ENCODE measurements at regions not wholly inside any gene's neighbourhood (a gene's known extent, or its start where the extent isn't known, plus 50 kb on each side); places are given as distances from the start of the nearest gene placed in this dataset.
"Not testable (repeated sequence)": the region's sequence is repeated elsewhere in the genome, so short reads cannot be mapped to it uniquely, and the experiment has no call there.

DNA sequence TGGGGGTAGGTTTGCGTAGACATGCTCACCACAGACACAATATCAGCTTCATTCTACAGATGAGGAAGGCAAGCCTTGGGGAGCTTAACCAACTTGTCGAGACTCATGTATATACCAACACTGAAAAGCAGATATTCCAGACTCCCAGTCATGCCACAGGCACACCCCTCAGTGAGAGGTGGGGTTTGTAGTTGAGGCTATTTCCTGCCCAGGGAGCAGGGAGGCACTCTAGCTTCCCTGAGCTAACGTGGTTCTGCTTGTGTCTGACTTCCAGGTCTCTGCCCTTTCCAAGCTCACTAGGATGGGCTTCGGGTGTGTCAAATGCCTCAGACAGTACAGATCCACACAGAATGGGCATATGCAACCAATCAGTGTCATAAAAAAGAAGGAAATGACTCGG, 122.3 kb upstream of the RUNX1 start:
- DNase-seq, result no peak

DNA sequence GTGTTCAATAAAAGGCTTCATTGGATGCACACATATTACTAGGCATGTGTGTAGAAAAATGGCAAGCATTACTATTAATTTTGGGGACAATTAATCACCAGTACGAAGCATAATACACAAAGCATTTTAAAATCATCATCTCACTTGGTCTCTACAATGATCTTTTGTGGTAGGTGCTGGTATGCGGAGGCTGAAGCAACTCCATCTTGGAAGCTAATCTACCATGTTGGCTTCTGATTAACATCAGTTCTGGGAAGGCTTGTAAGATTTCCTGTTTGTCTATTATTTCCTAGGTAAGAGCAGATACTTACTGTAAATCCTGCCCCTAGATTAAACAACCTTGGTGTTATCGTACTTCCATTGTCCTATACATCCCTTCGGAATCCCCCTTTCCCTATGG, 121.7 kb upstream of the RUNX1 start:
- DNase-seq, result no peak

DNA sequence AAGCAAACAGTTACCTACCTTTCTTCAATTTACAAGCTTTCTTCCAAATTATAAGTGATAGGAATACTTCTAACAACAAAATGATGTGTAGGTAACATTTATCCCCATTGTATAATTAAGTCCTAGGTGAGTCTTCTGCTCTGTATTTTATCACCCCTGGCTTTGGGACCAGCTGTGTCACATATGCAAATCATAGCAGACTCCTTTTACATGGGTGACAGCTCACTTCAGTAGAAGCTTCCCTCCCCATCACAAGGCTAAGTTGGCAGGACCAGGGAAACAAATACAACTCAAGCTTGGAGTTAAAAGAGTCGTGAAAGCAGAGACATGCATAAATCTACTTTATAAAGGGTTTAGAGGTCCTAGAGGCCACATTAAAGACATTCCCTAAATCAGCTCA, 121.1 kb upstream of the RUNX1 start:
- no peak for DNase-seq

DNA sequence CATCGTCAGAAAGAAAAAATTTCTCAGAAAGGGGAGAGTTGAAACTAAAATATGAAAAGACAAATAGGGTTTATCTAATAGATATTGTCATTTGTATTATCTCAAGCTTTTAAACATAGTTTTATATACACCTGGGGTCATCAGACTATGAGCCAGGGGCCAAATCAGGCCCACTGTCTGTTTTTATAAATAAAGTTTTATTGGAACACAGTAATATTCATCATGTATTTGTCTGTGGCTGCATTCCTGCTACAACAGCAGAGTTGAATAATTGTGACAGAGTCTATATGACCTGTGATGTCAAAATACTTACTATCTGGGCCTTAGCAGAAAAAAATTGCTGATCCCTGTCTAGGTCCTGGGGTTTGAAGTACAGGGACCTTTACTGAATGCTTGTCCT, 120.5 kb upstream of the RUNX1 start:
- DNase-seq, result no peak

DNA sequence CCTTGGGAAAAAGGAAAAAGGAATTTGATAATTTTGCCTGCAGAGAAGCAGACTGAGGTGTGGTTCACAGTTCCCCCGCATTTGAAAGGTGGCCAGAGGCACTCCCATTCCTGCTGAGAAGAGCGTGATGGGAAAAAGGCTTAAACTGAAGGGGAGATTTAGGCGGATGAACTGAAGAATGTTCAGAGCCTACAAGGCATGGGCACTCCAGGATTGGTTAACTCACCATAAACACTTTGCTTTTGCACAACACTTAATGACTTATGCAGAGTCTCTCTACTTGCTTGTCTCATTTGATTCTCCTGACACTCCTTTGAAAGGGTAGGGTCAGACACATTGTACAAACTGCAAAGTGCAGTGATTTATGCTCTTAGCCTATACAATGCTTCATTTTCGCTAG, 119.6 kb upstream of the RUNX1 start:
- DNase-seq, result no peak

DNA sequence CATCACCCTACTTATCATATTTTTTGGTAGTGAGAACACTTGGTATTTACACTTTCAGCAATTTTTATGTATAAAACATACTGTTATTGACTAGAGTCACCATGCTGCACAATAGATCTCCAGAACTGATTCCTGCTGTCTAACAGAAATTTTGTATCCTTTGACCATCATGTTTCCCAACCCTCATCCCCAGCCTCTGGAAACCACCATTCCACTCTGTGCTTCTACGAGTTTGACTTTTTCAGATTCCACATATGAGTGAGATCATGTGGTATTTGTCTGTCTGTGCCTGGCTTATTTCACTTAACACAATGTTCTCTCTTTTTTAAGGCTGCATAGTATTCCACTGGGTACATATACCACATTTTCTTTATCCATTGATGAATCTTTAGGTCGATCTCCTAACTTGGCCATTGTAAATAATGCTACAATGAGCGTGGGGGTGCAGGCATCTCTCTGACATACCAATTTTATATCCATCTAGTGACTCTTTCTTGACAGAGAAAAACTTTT, 115.9 kb upstream of the RUNX1 start:
- no peak for DNase-seq

DNA sequence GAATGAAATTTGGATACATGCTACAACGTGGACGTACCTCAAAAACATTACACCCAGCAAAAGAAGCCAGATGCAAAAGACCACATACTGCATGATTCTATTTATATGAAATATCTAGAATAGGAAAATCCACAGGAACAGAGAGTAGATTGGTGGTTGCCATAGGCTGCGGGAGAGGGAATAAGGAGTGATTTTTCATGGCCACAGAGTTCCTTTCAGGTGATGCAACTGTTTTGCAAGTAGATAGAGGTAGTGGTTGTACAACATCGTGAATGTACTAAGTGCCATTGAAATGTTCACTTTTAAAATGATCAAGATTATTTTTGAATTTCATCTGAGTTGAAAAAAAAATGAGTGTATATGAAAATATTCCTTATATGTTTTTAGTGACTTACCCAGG, 115.3 kb upstream of the RUNX1 start:
- no peak for DNase-seq

DNA sequence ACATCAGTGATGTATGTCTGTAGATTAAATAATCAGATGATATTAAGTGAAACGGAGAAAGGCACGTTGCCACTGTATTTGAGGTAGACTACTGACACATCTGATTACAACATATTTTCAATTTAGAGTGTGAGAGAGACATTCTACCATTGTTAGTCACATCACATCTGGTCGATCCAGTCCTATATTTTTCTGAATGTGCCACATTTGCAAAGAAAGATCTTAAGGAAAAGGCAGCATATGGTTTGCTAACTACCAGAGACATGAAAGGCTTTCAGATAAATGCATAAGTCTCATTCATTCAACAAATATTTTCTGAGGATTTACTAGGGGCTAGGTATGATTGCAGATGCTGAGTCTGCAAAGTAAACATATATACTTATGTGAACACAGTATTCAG, 114.3 kb upstream of the RUNX1 start:
- DNase-seq, result no peak

DNA sequence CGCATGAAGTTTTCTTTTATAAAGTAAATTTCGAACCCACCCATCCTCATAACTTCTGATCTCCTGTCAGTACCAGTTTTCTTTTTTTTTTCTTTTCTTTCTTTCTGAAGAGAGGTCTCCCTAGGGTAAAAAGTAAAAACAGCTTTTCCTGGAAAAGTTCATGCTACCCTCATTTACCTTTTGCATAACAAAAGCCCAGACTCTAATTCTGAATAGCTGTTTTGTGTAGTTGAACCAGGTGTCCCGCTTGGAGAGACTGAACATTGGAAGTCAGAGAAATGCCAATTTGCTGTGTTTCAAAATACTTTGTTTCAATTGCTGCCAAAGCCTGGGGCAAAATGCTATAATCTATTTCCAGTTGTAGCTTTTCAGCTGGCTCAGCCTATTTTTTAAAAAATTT, 113.7 kb upstream of the RUNX1 start:
- no peak for DNase-seq

DNA sequence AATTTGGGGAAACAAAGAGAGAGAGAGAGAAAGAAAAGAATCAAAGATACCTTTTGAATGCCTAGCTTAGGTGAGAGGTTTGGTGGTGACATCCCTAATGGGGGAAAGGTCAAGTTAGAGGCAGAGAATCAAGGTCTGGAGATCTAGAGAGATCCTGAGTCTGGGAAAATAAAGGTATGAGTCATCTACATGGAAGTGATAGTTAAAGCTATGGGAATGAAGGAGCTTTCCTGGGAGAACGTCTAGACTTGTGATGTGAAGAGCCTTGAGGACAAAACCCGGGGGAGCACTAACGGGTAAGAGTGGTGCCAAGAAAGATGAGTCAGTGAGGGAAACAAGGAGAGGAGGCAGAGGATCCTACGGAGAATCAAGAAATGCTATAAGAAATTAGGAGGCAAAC, 110.8 kb upstream of the RUNX1 start:
- no peak for DNase-seq

DNA sequence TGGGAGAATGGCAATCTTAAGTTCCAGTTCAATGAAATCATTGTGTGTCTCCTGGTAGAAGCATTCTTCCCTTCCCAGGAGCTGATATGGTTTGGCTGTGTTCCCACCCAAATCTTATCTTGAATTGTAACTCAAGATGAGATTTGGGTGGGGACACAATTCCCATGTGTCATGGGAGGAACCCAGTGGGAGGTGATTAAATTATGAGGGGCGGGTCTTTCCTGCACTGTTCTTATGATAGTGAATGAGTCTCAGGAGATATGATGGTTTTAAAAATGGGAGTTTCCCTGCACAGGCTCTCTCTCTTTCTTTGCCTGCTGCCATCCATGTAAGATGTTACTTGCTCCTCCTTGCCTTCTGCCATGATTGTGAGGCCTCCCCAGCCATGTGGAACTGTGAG, 108.3 kb upstream of the RUNX1 start:
- DNase-seq, result not testable (repeated sequence)

DNA sequence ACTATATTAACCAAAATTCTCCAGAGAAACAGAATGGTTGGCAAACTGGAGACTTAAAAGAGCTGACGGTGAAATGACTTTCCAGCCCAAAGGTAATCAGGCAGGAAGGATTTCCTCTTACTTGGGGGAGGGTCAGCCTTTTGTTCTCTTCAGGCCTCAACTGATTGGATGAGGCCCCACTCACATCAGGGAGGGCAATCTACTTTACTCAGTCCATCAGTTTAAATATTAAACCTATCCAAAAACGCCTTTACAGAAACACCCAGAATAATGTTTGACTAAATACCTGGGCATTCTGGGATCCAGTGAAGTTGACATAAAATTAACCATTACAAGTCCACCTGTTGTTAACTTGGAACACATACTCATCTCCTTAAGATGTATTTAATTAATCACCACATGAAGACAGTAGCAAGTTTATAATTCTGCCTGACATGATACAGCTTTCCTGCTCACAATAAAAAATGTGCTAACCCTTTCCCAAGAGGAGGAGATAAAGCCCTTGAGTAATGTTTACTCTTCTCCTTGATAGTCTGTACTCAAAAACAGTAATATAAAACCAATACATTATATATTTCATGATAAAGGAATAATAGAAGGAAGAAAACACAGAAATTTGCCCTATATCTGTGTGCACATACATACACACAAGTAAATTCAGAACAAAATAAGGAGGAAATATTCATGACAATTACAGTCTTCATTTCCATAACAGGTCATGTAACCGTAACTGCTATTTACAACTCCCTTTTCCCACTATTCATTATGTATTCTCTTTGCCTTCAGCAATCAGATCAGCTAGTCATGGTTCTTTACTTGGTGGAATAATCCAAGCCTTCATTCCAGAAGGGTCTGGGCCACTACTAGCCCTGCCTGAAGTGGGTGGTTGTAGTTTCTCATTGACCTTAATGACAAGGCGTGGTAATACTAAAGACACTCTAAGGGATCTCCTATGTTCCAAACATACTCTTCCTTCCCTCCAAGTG, 107.5 kb upstream of the RUNX1 start:
- DNase-seq, result no peak

DNA sequence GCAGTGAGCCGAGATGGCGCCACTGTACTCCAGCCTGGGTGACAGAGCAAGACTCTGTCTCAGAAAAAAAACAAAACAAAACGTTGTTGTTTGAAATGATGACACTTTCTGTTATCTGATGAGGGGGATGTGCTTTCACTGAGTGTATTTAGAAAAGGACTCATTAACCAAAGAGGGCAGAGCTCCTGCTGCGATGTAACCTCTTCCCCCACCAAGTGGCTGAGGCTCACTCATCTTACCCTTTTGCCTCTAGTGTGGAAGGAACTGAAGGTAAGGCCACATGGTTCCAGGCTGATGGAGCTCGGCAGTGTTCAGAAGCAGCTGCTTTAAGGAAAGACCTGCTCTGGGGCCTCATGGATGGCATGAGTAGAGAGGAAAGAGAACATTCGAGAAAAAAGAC, 105.7 kb upstream of the RUNX1 start:
- no peak for DNase-seq

DNA sequence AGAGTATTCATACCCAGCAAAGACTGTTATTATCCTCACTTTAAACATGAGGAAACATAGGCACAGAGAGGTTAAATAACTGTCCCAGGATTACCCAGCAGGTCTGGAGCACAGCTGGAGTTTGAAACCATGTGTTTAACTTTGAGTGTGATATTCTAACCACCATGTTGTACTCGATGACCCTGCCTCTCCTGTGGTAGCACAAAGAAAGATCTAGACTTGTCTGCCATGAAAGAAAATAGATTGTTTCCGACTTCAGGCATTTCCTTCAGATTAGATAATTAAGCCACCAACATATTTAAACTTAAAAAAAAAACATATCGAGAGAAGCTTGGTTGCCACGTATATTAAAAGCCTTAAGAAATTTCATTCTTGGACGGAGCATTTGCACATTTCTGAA, 104.6 kb upstream of the RUNX1 start:
- DNase-seq, result no peak

DNA sequence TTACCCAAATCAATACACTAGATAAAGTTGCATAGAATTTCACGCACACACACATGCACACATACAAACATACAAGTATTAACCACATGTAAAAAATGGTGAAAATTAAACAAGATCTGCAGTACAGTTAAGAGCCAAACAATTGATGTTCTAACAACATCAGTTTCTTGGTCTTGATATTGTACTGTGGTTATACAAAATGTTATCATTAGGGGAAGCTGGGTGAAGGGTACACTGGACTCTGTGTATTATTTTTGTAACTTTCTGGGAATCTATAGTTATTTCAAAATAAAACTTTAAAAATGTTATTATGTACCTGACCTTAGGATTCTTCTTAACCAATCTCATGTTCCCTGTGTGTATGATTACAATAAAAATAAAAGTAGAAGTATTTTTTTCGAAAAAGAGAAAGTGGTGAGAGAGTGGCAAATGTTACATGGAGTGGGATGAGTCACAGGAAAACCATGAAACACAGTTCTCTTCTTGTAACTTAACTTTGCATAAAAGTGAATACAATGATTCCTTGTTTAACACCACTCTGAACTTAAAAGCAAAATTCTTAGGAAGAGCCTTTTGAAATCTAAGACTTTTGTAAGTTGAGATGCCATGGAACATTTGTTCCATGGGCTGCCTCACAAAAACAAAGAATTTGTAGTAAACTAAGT, 101.6 kb upstream of the RUNX1 start:
- DNase-seq, result no peak

DNA sequence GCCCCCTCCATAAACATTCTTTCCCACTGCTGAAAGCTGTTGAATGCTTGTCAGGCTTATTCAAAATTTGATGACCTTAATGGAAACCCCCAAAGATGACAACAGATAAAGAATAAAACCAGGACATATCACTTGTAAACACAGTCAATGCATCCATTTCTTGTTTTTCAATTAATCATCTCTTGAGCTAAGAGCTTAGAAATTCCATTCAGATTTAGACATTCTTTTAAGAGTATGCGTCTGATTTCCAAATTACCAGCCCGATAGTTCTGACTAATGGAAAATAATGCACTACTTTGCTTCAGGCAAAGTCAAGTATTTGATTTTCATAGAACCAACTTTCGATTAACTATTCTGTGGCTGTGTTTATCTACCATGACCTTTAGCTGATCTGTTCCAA, 100.6 kb upstream of the RUNX1 start:
- DNase-seq, result no peak

DNA sequence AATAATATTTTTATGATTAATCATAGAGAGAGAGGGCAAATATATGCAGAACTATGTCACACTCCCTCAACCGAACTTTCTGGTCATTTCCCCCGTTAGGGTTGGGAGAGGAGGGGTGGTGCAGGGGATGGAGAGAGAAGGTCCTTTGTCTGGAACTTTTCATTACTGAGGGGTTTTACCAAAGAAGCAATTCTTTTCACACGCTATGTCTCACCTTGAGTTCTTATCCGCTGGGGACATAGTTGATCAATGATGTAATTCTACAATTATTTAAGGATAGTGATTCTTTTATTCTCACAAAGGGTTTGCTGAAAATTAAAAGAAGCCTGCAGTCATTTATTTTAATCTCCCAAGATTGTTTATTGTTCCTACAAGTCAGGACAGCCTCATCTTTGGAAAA, 98.3 kb upstream of the RUNX1 start:
- no peak for DNase-seq

DNA sequence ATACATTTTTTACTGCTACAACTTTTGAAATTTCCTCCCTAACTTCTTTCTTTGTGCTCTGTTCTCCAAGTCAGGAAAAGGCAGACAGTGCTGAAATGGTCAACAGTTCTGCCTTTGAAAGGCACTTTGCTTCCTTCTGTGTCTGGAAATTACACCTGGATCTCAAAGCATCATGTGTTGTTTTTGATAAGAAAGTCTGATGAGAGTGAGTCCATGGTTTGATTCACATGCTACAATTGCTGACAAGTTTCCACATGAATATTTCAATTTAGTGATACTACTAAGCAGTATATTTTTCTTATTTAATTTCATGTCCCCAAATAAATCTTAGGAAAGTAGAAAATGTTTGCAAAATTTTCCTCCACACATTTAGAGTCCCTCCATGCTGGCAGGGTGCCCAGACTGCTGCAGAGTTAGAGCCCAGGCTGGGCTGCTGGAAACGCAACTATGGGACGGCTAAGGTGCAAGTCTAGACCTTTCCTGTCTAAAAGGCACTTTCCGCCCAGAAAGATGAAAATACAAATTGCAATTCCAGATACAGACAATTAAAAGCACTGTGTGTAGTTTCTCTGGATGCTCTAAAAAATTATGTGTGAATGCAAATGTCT, 96.6 kb upstream of the RUNX1 start:
- no peak for DNase-seq

DNA sequence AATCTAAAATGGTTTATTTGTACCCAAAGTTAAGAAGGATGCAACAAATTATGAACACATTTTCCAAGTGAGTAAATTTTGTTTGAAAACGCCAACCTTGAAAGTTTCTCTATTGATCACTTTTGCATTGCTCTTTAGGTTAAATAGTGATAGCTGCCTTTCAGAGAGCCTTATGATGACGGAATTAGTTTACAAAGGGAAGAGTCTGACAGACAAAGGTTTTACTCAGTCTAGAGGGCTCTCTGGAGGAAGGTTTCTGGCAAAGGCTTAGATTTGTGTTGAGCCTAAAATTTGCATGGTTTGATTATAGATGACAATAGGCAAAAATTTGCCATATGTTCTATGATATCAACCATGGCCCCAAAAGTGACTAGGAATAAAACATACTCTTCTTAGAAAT, 95.9 kb upstream of the RUNX1 start:
- DNase-seq, result no peak

DNA sequence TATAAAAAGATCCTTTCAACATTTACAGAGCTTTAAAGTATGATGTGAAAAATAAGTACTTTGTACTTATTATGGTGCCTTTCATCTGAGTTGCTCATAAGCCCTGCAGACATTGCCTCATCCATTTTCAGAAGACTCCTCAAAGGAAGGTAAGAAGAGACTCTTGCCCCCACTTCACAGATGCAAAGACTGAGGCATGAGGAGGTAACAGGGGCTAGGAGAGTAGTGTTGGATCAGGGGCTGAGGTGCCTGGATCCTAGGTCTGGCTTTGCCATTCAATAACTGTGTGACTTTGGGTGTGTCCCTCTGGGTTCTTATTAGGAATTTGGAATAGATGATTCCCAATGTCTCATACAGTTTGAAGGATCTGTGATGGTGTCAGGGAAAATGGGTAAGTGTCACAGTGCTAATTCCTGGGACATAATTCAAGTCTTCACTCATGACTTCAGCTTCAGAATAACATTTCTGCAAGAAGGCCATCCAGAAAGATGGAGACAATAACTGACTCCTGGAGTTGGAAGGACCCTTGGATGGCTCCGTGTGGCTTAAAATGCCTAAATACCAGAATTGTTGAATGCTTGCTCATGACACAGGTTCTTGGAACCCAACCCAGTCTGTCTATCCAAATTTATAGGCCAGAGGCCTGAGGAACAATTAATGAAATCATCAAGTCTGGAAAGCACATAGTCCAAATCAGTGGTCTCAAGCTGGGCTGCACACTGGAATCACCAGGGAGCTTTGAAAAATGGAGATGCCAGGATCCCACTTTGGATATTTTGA, 93.1 kb upstream of the RUNX1 start:
- no peak for DNase-seq

DNA sequence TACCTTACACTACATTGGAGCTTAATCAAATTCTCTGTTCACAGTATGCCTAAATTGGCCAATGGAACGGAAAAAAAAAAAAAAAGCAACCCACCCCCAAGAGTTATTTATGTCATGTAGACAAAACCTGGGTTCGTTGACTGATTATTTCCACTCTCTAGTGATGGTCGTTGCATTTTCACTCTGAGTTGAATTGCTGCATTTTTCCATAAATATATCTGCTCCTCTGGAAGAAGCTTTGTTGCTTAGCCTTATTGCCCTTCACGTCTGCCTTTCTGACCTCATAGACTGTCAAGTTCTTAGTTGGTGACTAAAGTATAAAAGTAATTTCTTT, 90.2 kb upstream of the RUNX1 start:
- DNase-seq, result no peak

DNA sequence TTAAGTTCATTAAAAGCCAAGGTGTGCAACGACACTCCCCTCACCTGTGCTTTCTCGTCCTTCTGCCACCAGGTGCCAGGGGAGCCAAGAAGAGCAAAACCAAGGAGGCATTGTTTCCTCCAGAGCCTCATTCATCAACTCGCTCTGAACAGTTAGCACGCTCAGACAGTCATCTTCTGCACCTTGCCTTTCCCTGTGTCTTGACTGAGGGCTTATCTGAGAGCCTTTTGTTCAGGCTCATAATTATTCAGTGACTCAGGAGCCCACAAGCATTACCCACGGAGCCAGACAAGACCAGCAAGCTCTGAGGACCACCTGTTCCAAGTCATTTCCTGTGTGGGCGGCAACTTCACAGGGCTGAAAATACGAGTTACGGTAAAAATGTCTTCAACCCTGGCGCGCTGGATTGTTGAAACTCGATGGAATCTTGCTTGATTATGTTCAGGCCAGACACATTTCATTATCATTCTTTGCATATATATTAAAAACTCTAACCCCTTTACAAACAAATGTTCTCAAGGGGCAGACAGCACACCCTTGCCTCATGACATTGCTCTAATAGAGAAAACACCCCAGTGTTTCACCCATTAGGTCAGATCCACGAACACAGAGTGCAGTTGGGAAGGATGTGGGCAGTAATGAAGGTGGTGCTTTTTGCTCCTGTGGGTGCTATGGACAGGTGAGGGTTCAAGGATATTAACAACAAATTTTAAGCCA, 89.7 kb upstream of the RUNX1 start:
- no peak for DNase-seq
